A673 (cell line): ENCODE measurements at regions not wholly inside any gene's neighbourhood (a gene's known extent, or its start where the extent isn't known, plus 50 kb on each side); places are given as distances from the start of the nearest gene placed in this dataset.

Experiments used
- BruUV-seq: library from RNA; stranded (reverse); fragments of 400-500 nt; replicated peaks from 2 replicates; lab custom pipeline; 2021; lab: Mats Ljungman, UMichigan
- CTCF ChIA-PET: fragments of 300-600 bp; sonication (Branson Sonifier 250); formaldehyde crosslinking; loops from one replicate; lab custom pipeline; 2022; ENCODE audit warnings: antibody characterized with exemption; lab: Charles Lee
- POLR2A ChIA-PET: fragments of 300-600 bp; sonication (Branson Sonifier 250); formaldehyde crosslinking; loops from one replicate; lab custom pipeline; 2022; ENCODE audit warnings: antibody characterized with exemption; ENCODE audit not compliant: low non-redundant PET; lab: Charles Lee
- DNase-seq: peaks from one replicate; pipeline ENCODE4 v3.0.0-alpha.2; 2015; ENCODE audit warnings: low spot score
- H3K27ac ChIP-seq: fragments of 200-600 bp; sonication (generic); 2 replicates; pipeline ENCODE4 v1.5.1; 2016; ENCODE audit warnings: mixed run types, low read depth, mild to moderate bottlenecking, mixed read lengths, antibody characterized with exemption, low read length; ENCODE audit not compliant: poor library complexity, severe bottlenecking
- H3K27me3 ChIP-seq: fragments of 200-600 bp; sonication (generic); replicated peaks from 2 replicates; pipeline ENCODE4 v1.6.1; 2017; ENCODE audit warnings: mixed run types, low read depth, mild to moderate bottlenecking, mixed read lengths, antibody characterized with exemption, low read length; ENCODE audit not compliant: insufficient read depth, poor library complexity
- H3K36me3 ChIP-seq: fragments of 200-600 bp; sonication (generic); 2 replicates; pipeline ENCODE4 v1.6.1; 2016; ENCODE audit warnings: mixed run types, mild to moderate bottlenecking, mixed read lengths, antibody characterized with exemption, low read length; ENCODE audit not compliant: insufficient read depth, poor library complexity, severe bottlenecking
- H3K4me1 ChIP-seq: fragments of 200-600 bp; sonication (generic); 2 replicates; pipeline ENCODE4 v1.6.1; 2017; ENCODE audit warnings: mixed run types, mild to moderate bottlenecking, mixed read lengths, antibody characterized with exemption, low read length; ENCODE audit not compliant: insufficient read depth, poor library complexity, severe bottlenecking
- H3K4me3 ChIP-seq: fragments of 200-600 bp; sonication (generic); 2 replicates; pipeline ENCODE4 v1.5.1; 2016; ENCODE audit warnings: low read depth, mixed run types, mild to moderate bottlenecking, mixed read lengths, low read length; ENCODE audit not compliant: poor library complexity, severe bottlenecking
- H3K9me3 ChIP-seq: fragments of 200-600 bp; sonication (generic); 2 replicates; pipeline ENCODE4 v1.6.1; 2016; ENCODE audit warnings: mixed run types, low read depth, mild to moderate bottlenecking, mixed read lengths, antibody characterized with exemption, low read length; ENCODE audit not compliant: poor library complexity, severe bottlenecking
- CTCF ChIP-seq: fragments of 300-800, 200-600 bp; sonication (generic); conservative IDR thresholded peaks from 2 replicates; pipeline ENCODE4 v1.5.1; 2017; ENCODE audit warnings: low read depth, mild to moderate bottlenecking, antibody characterized with exemption, low read length, moderate library complexity, mixed read lengths
- EZH2 ChIP-seq: fragments of 200-600 bp; sonication (generic); IDR thresholded peaks from 2 replicates; pipeline ENCODE4 v1.6.1; 2017; ENCODE audit warnings: borderline replicate concordance, low read depth, mild to moderate bottlenecking, mixed read lengths, antibody characterized with exemption, low read length; ENCODE audit not compliant: poor library complexity, severe bottlenecking
- intact Hi-C: fragments of 100-400 bp; cut with micrococcal nuclease; formaldehyde crosslinking; loops from one replicate; pipeline ENCODE4 v1.10.0; 2022; ENCODE audit not compliant: unreplicated experiment

GRCh38 chr21:38597421-38597820, 99.1 kb upstream of the ERG start:
- intact Hi-C loops = no loop called here
- peaks cover 82% of the 10 kb centered on the region for H3K27me3 ChIP-seq
- H3K27ac ChIP-seq = no peak overlapping the region
- no peak overlapping the region for H3K4me3 ChIP-seq
- ChIA-PET POLR2A (no interaction called here), CTCF (no interaction called here)
- H3K9me3 ChIP-seq = no peaks in the 10 kb centered on the region
- no peak for TF ChIP-seq CTCF
- TF ChIP-seq EZH2 = no peak
- H3K4me1 ChIP-seq = no peaks in the 10 kb centered on the region
- BruUV-seq = no TSS peak
- H3K36me3 ChIP-seq = no peaks in the 10 kb centered on the region
- DNase-seq = no peak

DNA sequence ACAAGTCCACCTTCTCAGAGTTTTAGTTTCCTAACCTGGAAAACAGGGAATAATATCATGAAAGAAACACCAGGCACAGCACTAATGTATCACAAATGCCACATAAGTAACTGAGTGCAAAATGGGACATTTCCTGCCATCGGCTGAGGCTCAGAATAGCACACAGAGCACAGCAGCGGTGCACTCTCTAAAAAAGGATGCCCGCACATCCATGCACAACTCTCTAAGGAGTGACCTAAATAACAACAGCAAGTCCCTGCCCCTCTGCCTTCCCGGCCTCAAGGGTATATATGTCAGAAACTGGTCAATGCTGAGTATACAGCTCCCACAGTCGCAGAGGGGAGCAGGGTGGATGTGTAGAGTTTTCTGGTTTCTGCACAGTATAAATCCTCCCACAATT, 100.1 kb upstream of the ERG start:
- no peak overlapping the region for H3K27ac ChIP-seq
- no TSS peak for BruUV-seq
- no peaks in the 10 kb centered on the region for H3K9me3 ChIP-seq
- no peaks in the 10 kb centered on the region for H3K4me1 ChIP-seq
- intact Hi-C loops = no loop called here
- TF ChIP-seq EZH2 (no peak), CTCF (no peak)
- POLR2A ChIA-PET = no interaction called here
- CTCF ChIA-PET = no interaction called here
- no peak overlapping the region for H3K4me3 ChIP-seq
- DNase-seq = no peak
- peaks cover 75% of the 10 kb centered on the region for H3K27me3 ChIP-seq
- no peaks in the 10 kb centered on the region for H3K36me3 ChIP-seq

- ChIA-PET POLR2A (no interaction called here), CTCF (no interaction called here)
- Histone ChIP-seq H3K4me3 (no peak overlapping the region), H3K4me1 (no peaks in the 10 kb centered on the region), H3K36me3 (no peaks in the 10 kb centered on the region), H3K9me3 (no peaks in the 10 kb centered on the region), H3K27me3 (peaks cover 64% of the 10 kb centered on the region), H3K27ac (no peak overlapping the region)
- DNase-seq = no peak
- TF ChIP-seq CTCF (no peak), EZH2 (no peak)
- BruUV-seq = no TSS peak
- intact Hi-C loops = no loop called here
Measured at GRCh38 chr21:38599381-38599975, 101.2 kb upstream of the ERG start.
